OCI-LY1 (cell line): ENCODE measurements at regions not wholly inside any gene's neighbourhood (a gene's known extent, or its start where the extent isn't known, plus 50 kb on each side); places are given as distances from the start of the nearest gene placed in this dataset.
"Not testable (repeated sequence)": the region's sequence is repeated elsewhere in the genome, so short reads cannot be mapped to it uniquely, and the experiment has no call there.

Experiments
- H2AFZ ChIP-seq: fragments of 200-600 bp; sonication (generic), shearing (Covaris generic); 2 replicates; pipeline ENCODE4 v1.6.0; 2014; ENCODE audit warnings: antibody characterized with exemption, mild to moderate bottlenecking, low read length
- H3F3A ChIP-seq: fragments of 200-600 bp; sonication (generic), shearing (Covaris generic); 2 replicates; pipeline ENCODE4 v1.6.0; 2014; ENCODE audit warnings: mild to moderate bottlenecking, antibody characterized with exemption, low read length, moderate library complexity; ENCODE audit not compliant: insufficient read depth
- H3K27ac ChIP-seq: fragments of 200-600 bp; sonication (generic); 2 replicates; pipeline ENCODE4 v1.5.1; 2014; ENCODE audit warnings: low read length, mixed run types, mild to moderate bottlenecking, low read depth; ENCODE audit not compliant: poor library complexity, severe bottlenecking
- H3K27me3 ChIP-seq: fragments of 200-600 bp; sonication (generic); 2 replicates; pipeline ENCODE4 v1.6.0; 2014; ENCODE audit warnings: antibody characterized with exemption, mild to moderate bottlenecking, low read length, moderate library complexity; ENCODE audit not compliant: insufficient read depth
- H3K36me3 ChIP-seq: fragments of 200-600 bp; sonication (generic); 2 replicates; pipeline ENCODE4 v1.6.1; 2014; ENCODE audit warnings: mild to moderate bottlenecking, antibody characterized with exemption, low read length, moderate library complexity, mixed read lengths; ENCODE audit not compliant: insufficient read depth
- H3K4me1 ChIP-seq: fragments of 200-600 bp; sonication (generic); 2 replicates; pipeline ENCODE4 v1.5.1; 2014; ENCODE audit warnings: mild to moderate bottlenecking, low read length, moderate library complexity; ENCODE audit not compliant: insufficient read depth, severe bottlenecking
- H3K4me2 ChIP-seq: fragments of 200-600 bp; sonication (generic), shearing (Covaris generic); 2 replicates; pipeline ENCODE4 v1.6.1; 2014; ENCODE audit warnings: low read length
- H3K4me3 ChIP-seq: fragments of 200-600 bp; sonication (generic); 2 replicates; pipeline ENCODE4 v1.5.1; 2014; ENCODE audit warnings: low read length, low read depth, mild to moderate bottlenecking, mixed read lengths; ENCODE audit not compliant: poor library complexity, severe bottlenecking
- H3K79me2 ChIP-seq: fragments of 200-600 bp; shearing (Covaris generic); 2 replicates; pipeline ENCODE4 v1.6.1; 2016; ENCODE audit warnings: mixed run types, low read length, mixed read lengths; ENCODE audit not compliant: insufficient read depth
- H3K9ac ChIP-seq: fragments of 200-600 bp; sonication (generic), shearing (Covaris generic); 2 replicates; pipeline ENCODE4 v1.6.1; 2014; ENCODE audit warnings: mild to moderate bottlenecking, low read length, mixed read lengths
- H3K9me2 ChIP-seq: fragments of 200-600 bp; sonication (generic), shearing (Covaris generic); 2 replicates; pipeline ENCODE4 v1.6.1; 2014; ENCODE audit warnings: low read depth, mild to moderate bottlenecking, low read length, mixed read lengths
- H3K9me3 ChIP-seq: fragments of 200-600 bp; shearing (Covaris generic); 2 replicates; pipeline ENCODE4 v1.6.1; 2014; ENCODE audit warnings: low read length, mixed read lengths
- H4K20me1 ChIP-seq: fragments of 200-600 bp; sonication (generic), shearing (Covaris generic); 2 replicates; pipeline ENCODE4 v1.6.0; 2016; ENCODE audit warnings: mild to moderate bottlenecking, low read length; ENCODE audit not compliant: insufficient read depth
- CTCF ChIP-seq: fragments of 200-600 bp; sonication (generic), shearing (Covaris generic); IDR thresholded peaks from 2 replicates; pipeline ENCODE4 v1.5.1; 2017; ENCODE audit warnings: mild to moderate bottlenecking, antibody characterized with exemption, low read length, moderate library complexity, mixed read lengths
- EZH2 ChIP-seq: fragments of 200-600 bp; sonication (generic), shearing (Covaris generic); IDR thresholded peaks from 2 replicates; pipeline ENCODE4 v1.8.0; 2017; ENCODE audit warnings: borderline replicate concordance, mixed run types, mild to moderate bottlenecking, antibody characterized with exemption, low read length, moderate library complexity, mixed read lengths

GRCh38 chr5:124502551-124502950 is 243.9 kb downstream of the ZNF608 start:
- Histone ChIP-seq H3K27ac (no peak overlapping the region), H3K4me1 (no peaks in the 10 kb centered on the region), H3K9me3 (no peaks in the 10 kb centered on the region), H4K20me1 (no peaks in the 10 kb centered on the region), H3K27me3 (no peaks in the 10 kb centered on the region), H3K4me2 (no peak overlapping the region), H3K9ac (no peak overlapping the region), H3K9me2 (no peaks in the 10 kb centered on the region), H3F3A (no peaks in the 10 kb centered on the region), H3K79me2 (no peaks in the 10 kb centered on the region), H3K36me3 (no peaks in the 10 kb centered on the region), H2AFZ (no peak overlapping the region), H3K4me3 (no peak overlapping the region)
- TF ChIP-seq CTCF (no peak), EZH2 (no peak)

- not testable (repeated sequence) for H4K20me1 ChIP-seq, H3K9me2 ChIP-seq, H2AFZ ChIP-seq, H3K36me3 ChIP-seq, H3K4me2 ChIP-seq, H3K4me3 ChIP-seq, H3K9ac ChIP-seq, H3K27me3 ChIP-seq, H3K9me3 ChIP-seq, H3F3A ChIP-seq, H3K79me2 ChIP-seq, H3K27ac ChIP-seq, H3K4me1 ChIP-seq
Observed at GRCh38 chr5:124499818-124500217, 246.6 kb downstream of the ZNF608 start.

GRCh38 chr5:124496968-124497367 is 249.5 kb downstream of the ZNF608 start:
- H3K4me3 ChIP-seq, H3K4me2 ChIP-seq, H4K20me1 ChIP-seq, H3F3A ChIP-seq, H3K9me2 ChIP-seq, H3K36me3 ChIP-seq, H2AFZ ChIP-seq, H3K9ac ChIP-seq, H3K79me2 ChIP-seq, H3K27ac ChIP-seq, H3K27me3 ChIP-seq, H3K9me3 ChIP-seq, H3K4me1 ChIP-seq: not testable (repeated sequence)

GRCh38 chr5:124494540-124495116 is 251.8 kb downstream of the ZNF608 start:
- Histone ChIP-seq H3K79me2 (no peaks in the 10 kb centered on the region), H3K9me3 (0 out of 2 replicates have a peak, but pooled peaks cover 7% of the 10 kb centered on the region), H3K4me3 (no peak overlapping the region), H4K20me1 (no peaks in the 10 kb centered on the region), H2AFZ (no peak overlapping the region), H3K4me1 (no peaks in the 10 kb centered on the region), H3K4me2 (no peak overlapping the region), H3K9ac (no peak overlapping the region), H3K27ac (no peak overlapping the region), H3K9me2 (no peaks in the 10 kb centered on the region), H3K27me3 (no peaks in the 10 kb centered on the region), H3F3A (no peaks in the 10 kb centered on the region), H3K36me3 (no peaks in the 10 kb centered on the region; the same call in 1 of the 2 replicates)
- TF ChIP-seq EZH2 (no peak), CTCF (no peak)
